Activated naive CD4-positive, alpha-beta T cell treated with anti-CD3 and anti-CD28 coated beads for 36 hours (primary cell): ENCODE measurements at regions not wholly inside any gene's neighbourhood (a gene's known extent, or its start where the extent isn't known, plus 50 kb on each side); places are given as distances from the start of the nearest gene placed in this dataset.
A peak's percentile ranks its signal among the peaks of the same experiment; 100 is the strongest.
"Not testable (repeated sequence)": the region's sequence is repeated elsewhere in the genome, so short reads cannot be mapped to it uniquely, and the experiment has no call there.

Experiments
- CTCF ChIA-PET: fragments of 350-600 bp; sonication (Branson Sonifier 250); formaldehyde crosslinking; loops from one replicate; lab custom pipeline; 2021; ENCODE audit warnings: antibody characterized with exemption; lab: Charles Lee
- DNase-seq: peaks from one replicate; pipeline ENCODE4 v3.0.0-alpha.2; 2020
- H3K27ac Mint-ChIP-seq: one replicate; pipeline ENCODE4 v1.8.0; 2021; ENCODE audit warnings: mild to moderate bottlenecking, mixed read lengths
- H3K27me3 Mint-ChIP-seq: one replicate; pipeline ENCODE4 v1.8.0; 2021; ENCODE audit warnings: low read depth, mixed read lengths
- H3K36me3 Mint-ChIP-seq: one replicate; pipeline ENCODE4 v1.8.0; 2021; ENCODE audit warnings: low read depth, mixed read lengths
- H3K4me1 Mint-ChIP-seq: one replicate; pipeline ENCODE4 v1.8.0; 2021; ENCODE audit warnings: low read depth, mixed read lengths
- H3K4me3 Mint-ChIP-seq: one replicate; pipeline ENCODE4 v1.8.0; 2021; ENCODE audit warnings: mild to moderate bottlenecking, moderate library complexity, mixed read lengths
- H3K9me3 Mint-ChIP-seq: one replicate; pipeline ENCODE4 v1.8.0; 2021; ENCODE audit warnings: mixed read lengths
- intact Hi-C: fragments of 100-400 bp; cut with micrococcal nuclease; formaldehyde crosslinking; loops from one replicate; pipeline ENCODE4 v1.15.1; 2023

- intact Hi-C loops: no loop called here
- Mint-ChIP-seq H3K27me3 (peaks cover 11% of the 10 kb centered on the region), H3K36me3 (no peaks in the 10 kb centered on the region), H3K4me3 (no peak overlapping the region), H3K9me3 (peaks cover 1% of the 10 kb centered on the region), H3K4me1 (no peaks in the 10 kb centered on the region), H3K27ac (no peak overlapping the region)
- DNase-seq: no peak
- CTCF ChIA-PET: no interaction called here
Observed at GRCh38 chr10:61020420-61021158, 76.6 kb upstream of the RHOBTB1 start.

GRCh38 chr10:61018146-61018545 is 74.2 kb upstream of the RHOBTB1 start:
- Mint-ChIP-seq H3K4me1 (no peaks in the 10 kb centered on the region), H3K36me3 (no peaks in the 10 kb centered on the region), H3K9me3 (peaks cover 1% of the 10 kb centered on the region), H3K27ac (no peak overlapping the region), H3K27me3 (peaks cover 9% of the 10 kb centered on the region), H3K4me3 (no peak overlapping the region)
- DNase-seq: no peak
- CTCF ChIA-PET: no interaction called here
- intact Hi-C loops: no loop called here

- peaks cover 9% of the 10 kb centered on the region for H3K27me3 Mint-ChIP-seq
Observed at GRCh38 chr10:61016630-61017029, 72.6 kb upstream of the RHOBTB1 start.

GRCh38 chr10:61016007-61016406 is 72.0 kb upstream of the RHOBTB1 start:
- CTCF ChIA-PET: no interaction called here
- no peak overlapping the region for H3K4me3 Mint-ChIP-seq
- H3K9me3 Mint-ChIP-seq: peaks cover 1% of the 10 kb centered on the region
- no peaks in the 10 kb centered on the region for H3K36me3 Mint-ChIP-seq
- no peak overlapping the region for H3K27ac Mint-ChIP-seq
- H3K4me1 Mint-ChIP-seq: no peaks in the 10 kb centered on the region
- intact Hi-C loops: no loop called here
- no peak for DNase-seq
- peaks cover 9% of the 10 kb centered on the region for H3K27me3 Mint-ChIP-seq

More at GRCh38 chr10:61016630-61017029, 72.6 kb upstream of the RHOBTB1 start:
- Mint-ChIP-seq H3K27ac (no peak overlapping the region), H3K4me3 (no peak overlapping the region), H3K9me3 (peaks cover 1% of the 10 kb centered on the region), H3K36me3 (no peaks in the 10 kb centered on the region), H3K4me1 (no peaks in the 10 kb centered on the region)
- DNase-seq: no peak
- CTCF ChIA-PET: no interaction called here
- intact Hi-C loops: no loop called here

- H3K4me1 Mint-ChIP-seq: no peaks in the 10 kb centered on the region
- H3K4me3 Mint-ChIP-seq: no peak overlapping the region
- no peaks in the 10 kb centered on the region for H3K36me3 Mint-ChIP-seq
- intact Hi-C loops: no loop called here
- CTCF ChIA-PET: interaction anchor here (0.6 kb wide), 1 partner anchor 573 kb away, joined by 3 read pairs; no protein-coding TSS in a partner anchor
- no peaks in the 10 kb centered on the region for H3K9me3 Mint-ChIP-seq
- peaks cover 4% of the 10 kb centered on the region for H3K27me3 Mint-ChIP-seq
- no peak overlapping the region for H3K27ac Mint-ChIP-seq
- no peak for DNase-seq
Observed at GRCh38 chr10:61010863-61011262, 66.9 kb upstream of the RHOBTB1 start.

GRCh38 chr10:61003069-61003468 is 59.1 kb upstream of the RHOBTB1 start:
- H3K4me1 Mint-ChIP-seq, H3K9me3 Mint-ChIP-seq, H3K36me3 Mint-ChIP-seq, intact Hi-C loops, H3K4me3 Mint-ChIP-seq, CTCF ChIA-PET, H3K27ac Mint-ChIP-seq, DNase-seq: not testable (repeated sequence)
- peaks cover 36% of the 10 kb centered on the region for H3K27me3 Mint-ChIP-seq

GRCh38 chr10:61001731-61002122 is 57.7 kb upstream of the RHOBTB1 start:
- H3K4me1 Mint-ChIP-seq: peaks cover 3% of the 10 kb centered on the region
- intact Hi-C loops: no loop called here
- H3K9me3 Mint-ChIP-seq: no peaks in the 10 kb centered on the region
- H3K4me3 Mint-ChIP-seq: no peak overlapping the region
- CTCF ChIA-PET: no interaction called here
- DNase-seq: no peak
- H3K36me3 Mint-ChIP-seq: peaks cover 2% of the 10 kb centered on the region
- peaks cover 32% of the 10 kb centered on the region for H3K27me3 Mint-ChIP-seq
- H3K27ac Mint-ChIP-seq: no peak overlapping the region

GRCh38 chr10:61000769-61001730 is 57.1 kb upstream of the RHOBTB1 start:
- no peak for DNase-seq
- Mint-ChIP-seq H3K4me3 (peak overlapping the region; percentile 28), H3K36me3 (peaks cover 2% of the 10 kb centered on the region), H3K9me3 (no peaks in the 10 kb centered on the region), H3K27me3 (peaks cover 36% of the 10 kb centered on the region), H3K27ac (no peak overlapping the region), H3K4me1 (peaks cover 3% of the 10 kb centered on the region)
- CTCF ChIA-PET: no interaction called here
- intact Hi-C loops: no loop called here

GRCh38 chr10:60998932-60999331 is 54.9 kb upstream of the RHOBTB1 start:
- Mint-ChIP-seq H3K27ac (no peak overlapping the region), H3K9me3 (no peaks in the 10 kb centered on the region), H3K4me3 (no peak overlapping the region), H3K27me3 (peaks cover 34% of the 10 kb centered on the region), H3K4me1 (peaks cover 3% of the 10 kb centered on the region), H3K36me3 (peaks cover 2% of the 10 kb centered on the region)
- DNase-seq: no peak
- intact Hi-C loops: no loop called here
- CTCF ChIA-PET: no interaction called here

- intact Hi-C loops: no loop called here
- H3K27ac Mint-ChIP-seq: no peak overlapping the region
- no peaks in the 10 kb centered on the region for H3K36me3 Mint-ChIP-seq
- H3K4me3 Mint-ChIP-seq: no peak overlapping the region
- no peaks in the 10 kb centered on the region for H3K4me1 Mint-ChIP-seq
- peaks cover 13% of the 10 kb centered on the region for H3K27me3 Mint-ChIP-seq
- no peak for DNase-seq
- no peaks in the 10 kb centered on the region for H3K9me3 Mint-ChIP-seq
- CTCF ChIA-PET: no interaction called here
Observed at GRCh38 chr10:60994128-60994527, 50.1 kb upstream of the RHOBTB1 start.
